C4-2B (cell line): ENCODE measurements at regions not wholly inside any gene's neighbourhood (a gene's known extent, or its start where the extent isn't known, plus 50 kb on each side); places are given as distances from the start of the nearest gene placed in this dataset.

Source experiments
- H3K27ac ChIP-seq: fragments of 450-650 bp; 2 replicates; pipeline ENCODE4 v1.5.1; 2017
- ZFX ChIP-seq: fragments of 450-650 bp; IDR thresholded peaks from 2 replicates; pipeline ENCODE4 v1.6.1; 2017
- TF ChIP-seq, protein P1 (sequence below): fragments of 450-650 bp; conservative IDR thresholded peaks from 2 replicates; pipeline ENCODE4 v1.5.1; 2017; ENCODE audit warnings: mild to moderate bottlenecking

- no peak overlapping the region for H3K27ac ChIP-seq
- no peak for TF ChIP-seq ZFX
- TF ChIP-seq, protein P1, sequence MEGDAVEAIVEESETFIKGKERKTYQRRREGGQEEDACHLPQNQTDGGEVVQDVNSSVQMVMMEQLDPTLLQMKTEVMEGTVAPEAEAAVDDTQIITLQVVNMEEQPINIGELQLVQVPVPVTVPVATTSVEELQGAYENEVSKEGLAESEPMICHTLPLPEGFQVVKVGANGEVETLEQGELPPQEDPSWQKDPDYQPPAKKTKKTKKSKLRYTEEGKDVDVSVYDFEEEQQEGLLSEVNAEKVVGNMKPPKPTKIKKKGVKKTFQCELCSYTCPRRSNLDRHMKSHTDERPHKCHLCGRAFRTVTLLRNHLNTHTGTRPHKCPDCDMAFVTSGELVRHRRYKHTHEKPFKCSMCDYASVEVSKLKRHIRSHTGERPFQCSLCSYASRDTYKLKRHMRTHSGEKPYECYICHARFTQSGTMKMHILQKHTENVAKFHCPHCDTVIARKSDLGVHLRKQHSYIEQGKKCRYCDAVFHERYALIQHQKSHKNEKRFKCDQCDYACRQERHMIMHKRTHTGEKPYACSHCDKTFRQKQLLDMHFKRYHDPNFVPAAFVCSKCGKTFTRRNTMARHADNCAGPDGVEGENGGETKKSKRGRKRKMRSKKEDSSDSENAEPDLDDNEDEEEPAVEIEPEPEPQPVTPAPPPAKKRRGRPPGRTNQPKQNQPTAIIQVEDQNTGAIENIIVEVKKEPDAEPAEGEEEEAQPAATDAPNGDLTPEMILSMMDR = no peak
Measured at GRCh38 chr4:154014407-154015321, 225.8 kb upstream of the SFRP2 start.

GRCh38 chr4:154013576-154013975, 224.7 kb upstream of the SFRP2 start:
- TF ChIP-seq, protein P1 = no peak
- no peak for TF ChIP-seq ZFX
- H3K27ac ChIP-seq = no peak overlapping the region

GRCh38 chr4:154010371-154010770, 221.5 kb upstream of the SFRP2 start:
- H3K27ac ChIP-seq = no peak overlapping the region
- TF ChIP-seq, protein P1 = no peak
- TF ChIP-seq ZFX = no peak

DNA sequence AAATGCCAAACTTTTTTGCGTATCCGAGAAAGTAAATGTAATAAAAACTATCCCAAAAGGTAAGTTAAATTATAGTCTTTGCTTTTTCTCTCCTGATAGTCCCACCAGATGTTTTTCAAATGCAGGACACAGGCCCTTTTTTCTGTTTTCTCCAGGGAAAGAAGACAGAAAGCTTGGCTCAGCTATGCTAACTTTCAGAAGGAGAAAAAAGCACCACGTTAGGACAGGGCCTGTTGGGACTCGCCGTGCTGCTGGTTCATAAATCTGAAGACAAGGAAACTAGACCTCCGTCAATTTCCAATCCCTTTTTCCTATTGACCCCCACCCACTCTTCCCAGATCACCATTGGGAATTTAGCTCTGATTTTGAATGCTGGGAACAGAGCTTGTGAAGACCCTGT, 220.9 kb upstream of the SFRP2 start:
- TF ChIP-seq, protein P1 = no peak
- no peak for TF ChIP-seq ZFX
- H3K27ac ChIP-seq = no peak overlapping the region

DNA sequence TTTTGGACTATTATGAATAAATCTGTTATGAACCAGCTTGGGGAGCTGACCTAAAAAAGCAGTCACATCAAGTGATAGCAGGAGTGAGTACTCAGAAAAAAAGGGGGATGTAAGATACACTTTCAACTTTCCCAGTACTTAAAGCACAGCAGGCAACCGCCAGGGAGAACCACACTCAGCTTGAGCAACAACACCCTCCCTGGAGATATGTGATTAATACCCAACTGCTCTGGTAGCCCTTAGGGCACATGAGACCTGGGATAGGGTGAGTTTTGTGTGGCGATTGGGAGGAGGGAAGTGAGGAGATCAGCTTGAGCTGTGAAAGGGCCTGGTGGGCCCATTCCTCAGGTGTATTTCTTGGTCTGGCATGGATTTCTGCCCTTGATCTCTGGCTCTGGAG, 220.3 kb upstream of the SFRP2 start:
- no peak overlapping the region for H3K27ac ChIP-seq
- TF ChIP-seq, protein P1 = no peak
- no peak for TF ChIP-seq ZFX

DNA sequence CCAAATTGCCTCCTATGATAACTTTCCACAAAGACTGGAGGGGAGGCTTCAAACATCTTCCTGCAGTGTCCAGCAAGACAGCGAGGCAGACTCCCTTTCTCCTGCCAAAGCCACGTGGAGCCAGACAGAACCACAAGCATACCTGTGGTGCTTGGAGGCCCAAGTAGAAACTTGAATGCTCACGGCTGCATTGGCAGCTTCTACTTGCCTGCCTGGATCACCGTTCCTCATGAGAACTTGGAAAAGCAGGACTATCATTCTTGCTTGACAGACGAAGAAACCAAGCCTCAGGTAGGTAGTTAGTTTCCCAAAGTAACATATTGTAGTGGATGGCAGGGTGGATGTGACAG, 216.3 kb upstream of the SFRP2 start:
- H3K27ac ChIP-seq = peak overlapping the region; percentile 12; the same call in 1 of the 2 replicates
- TF ChIP-seq, protein P1 = no peak
- TF ChIP-seq ZFX = no peak

DNA sequence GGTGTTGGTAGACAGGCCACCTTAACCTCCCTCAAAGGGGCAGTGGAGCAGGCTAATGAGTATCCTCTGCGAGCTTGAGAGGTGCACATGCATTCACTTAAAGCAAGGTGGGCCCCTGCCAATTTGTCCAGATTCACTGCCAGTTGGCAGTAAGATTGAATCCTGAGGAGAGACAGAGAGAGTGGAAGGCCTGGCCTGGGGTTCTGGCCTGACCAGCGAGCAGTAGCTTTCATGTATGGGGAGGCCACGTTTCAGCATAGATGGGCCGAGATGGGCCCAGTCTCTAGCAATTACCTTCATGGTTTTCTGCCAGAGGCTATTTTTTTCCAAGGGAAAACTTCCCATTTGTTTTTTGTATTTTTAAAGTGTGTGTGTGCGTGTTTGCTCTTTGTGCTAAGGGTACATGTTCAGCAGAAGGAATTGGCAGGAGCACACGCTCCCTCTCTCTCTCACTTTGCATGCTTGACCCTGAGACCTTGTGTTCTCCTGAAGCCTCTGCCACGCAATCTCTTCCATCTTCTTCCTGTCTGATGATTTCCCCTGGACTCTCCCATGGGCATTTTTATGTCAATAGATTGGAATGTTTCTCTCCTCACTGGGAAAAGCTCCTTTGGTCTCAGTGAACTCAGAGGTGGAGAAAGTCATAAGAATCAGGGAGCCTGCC, 215.8 kb upstream of the SFRP2 start:
- TF ChIP-seq, protein P1 = no peak
- no peak for TF ChIP-seq ZFX
- peak overlapping the region; percentile 18; the same call in 1 of the 2 replicates for H3K27ac ChIP-seq
